K562 (cell line): ENCODE measurements at regions not wholly inside any gene's neighbourhood (a gene's known extent, or its start where the extent isn't known, plus 50 kb on each side); places are given as distances from the start of the nearest gene placed in this dataset.

Experiments used
- MTF1 ChIP-seq: fragments of 250-450 bp; sonication (Bioruptor Pico); IDR thresholded peaks from 2 replicates; pipeline ENCODE4 v1.9.0; 2021; ENCODE audit warnings: moderate library complexity, mild to moderate bottlenecking, inconsistent platforms, borderline replicate concordance
- ZEB2 ChIP-seq: fragments of 450-650 bp; IDR thresholded peaks from 2 replicates; pipeline ENCODE4 v1.6.1; 2016
- ZNF311 ChIP-seq: fragments of 250-450 bp; sonication (Bioruptor Pico); IDR thresholded peaks from 2 replicates; pipeline ENCODE4 v1.4.0; 2020; ENCODE audit warnings: mild to moderate bottlenecking, moderate library complexity
- TF ChIP-seq, protein P1 (sequence below): fragments of 250-450 bp; sonication (Bioruptor Pico); IDR thresholded peaks from 2 replicates; pipeline ENCODE4 v1.4.0; 2020

DNA sequence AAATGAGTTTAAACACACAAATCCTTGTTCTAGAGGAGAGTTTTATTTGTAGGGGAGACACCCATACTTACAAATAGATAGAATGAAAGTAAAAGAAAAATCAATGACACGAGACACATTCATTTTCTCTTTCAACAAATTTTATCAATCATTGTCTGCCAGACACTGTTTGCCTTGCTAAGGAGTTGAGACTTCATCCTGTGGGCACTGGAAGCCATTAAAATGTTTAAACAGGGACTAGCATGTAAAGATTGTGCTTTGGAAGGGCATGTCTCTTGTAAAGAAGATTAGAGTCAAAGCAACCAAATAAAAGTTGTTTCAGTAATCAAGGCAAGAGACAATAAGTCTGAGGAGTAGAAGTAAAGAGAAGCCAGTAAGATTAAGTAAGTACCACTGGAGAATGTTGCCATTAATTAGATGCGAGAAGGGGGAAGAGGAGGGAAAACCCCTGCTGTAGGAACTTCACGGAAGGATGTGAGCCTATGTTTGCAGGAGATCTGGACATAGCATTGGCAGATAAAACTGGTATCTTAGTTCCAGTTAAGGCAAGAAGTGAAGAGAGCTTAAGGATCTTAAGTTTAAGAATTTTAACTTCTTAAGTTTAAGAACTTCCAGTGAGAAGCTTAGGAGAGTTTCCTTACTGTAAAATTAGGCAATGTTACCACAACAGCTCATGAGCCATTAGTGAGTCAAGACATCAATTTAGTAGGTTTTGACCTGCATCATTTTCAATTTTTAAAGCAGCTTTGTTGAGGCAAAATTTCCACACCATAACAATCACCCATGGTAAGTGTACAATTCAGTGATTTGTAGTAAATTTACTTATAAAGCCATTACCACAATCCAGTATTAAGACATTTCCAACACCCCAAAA is 117.0 kb upstream of the UST start (continued):
- no peak for TF ChIP-seq MTF1
- TF ChIP-seq, protein P1, sequence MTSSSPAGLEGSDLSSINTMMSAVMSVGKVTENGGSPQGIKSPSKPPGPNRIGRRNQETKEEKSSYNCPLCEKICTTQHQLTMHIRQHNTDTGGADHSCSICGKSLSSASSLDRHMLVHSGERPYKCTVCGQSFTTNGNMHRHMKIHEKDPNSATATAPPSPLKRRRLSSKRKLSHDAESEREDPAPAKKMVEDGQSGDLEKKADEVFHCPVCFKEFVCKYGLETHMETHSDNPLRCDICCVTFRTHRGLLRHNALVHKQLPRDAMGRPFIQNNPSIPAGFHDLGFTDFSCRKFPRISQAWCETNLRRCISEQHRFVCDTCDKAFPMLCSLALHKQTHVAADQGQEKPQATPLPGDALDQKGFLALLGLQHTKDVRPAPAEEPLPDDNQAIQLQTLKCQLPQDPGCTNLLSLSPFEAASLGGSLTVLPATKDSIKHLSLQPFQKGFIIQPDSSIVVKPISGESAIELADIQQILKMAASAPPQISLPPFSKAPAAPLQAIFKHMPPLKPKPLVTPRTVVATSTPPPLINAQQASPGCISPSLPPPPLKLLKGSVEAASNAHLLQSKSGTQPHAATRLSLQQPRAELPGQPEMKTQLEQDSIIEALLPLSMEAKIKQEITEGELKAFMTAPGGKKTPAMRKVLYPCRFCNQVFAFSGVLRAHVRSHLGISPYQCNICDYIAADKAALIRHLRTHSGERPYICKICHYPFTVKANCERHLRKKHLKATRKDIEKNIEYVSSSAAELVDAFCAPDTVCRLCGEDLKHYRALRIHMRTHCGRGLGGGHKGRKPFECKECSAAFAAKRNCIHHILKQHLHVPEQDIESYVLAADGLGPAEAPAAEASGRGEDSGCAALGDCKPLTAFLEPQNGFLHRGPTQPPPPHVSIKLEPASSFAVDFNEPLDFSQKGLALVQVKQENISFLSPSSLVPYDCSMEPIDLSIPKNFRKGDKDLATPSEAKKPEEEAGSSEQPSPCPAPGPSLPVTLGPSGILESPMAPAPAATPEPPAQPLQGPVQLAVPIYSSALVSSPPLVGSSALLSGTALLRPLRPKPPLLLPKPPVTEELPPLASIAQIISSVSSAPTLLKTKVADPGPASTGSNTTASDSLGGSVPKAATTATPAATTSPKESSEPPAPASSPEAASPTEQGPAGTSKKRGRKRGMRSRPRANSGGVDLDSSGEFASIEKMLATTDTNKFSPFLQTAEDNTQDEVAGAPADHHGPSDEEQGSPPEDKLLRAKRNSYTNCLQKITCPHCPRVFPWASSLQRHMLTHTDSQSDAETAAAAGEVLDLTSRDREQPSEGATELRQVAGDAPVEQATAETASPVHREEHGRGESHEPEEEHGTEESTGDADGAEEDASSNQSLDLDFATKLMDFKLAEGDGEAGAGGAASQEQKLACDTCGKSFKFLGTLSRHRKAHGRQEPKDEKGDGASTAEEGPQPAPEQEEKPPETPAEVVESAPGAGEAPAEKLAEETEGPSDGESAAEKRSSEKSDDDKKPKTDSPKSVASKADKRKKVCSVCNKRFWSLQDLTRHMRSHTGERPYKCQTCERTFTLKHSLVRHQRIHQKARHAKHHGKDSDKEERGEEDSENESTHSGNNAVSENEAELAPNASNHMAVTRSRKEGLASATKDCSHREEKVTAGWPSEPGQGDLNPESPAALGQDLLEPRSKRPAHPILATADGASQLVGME (CRISPR knock-in tag): no peak
- no peak for TF ChIP-seq ZNF311
- TF ChIP-seq ZEB2: no peak
